Stomach (tissue), 8 donors: ENCODE measurements at regions not wholly inside any gene's neighbourhood (a gene's known extent, or its start where the extent isn't known, plus 50 kb on each side); places are given as distances from the start of the nearest gene placed in this dataset.
"Not testable (repeated sequence)": the region's sequence is repeated elsewhere in the genome, so short reads cannot be mapped to it uniquely, and the experiment has no call there.

ENCODE experiments used
- DNase-seq, 2 donors: peaks; one replicate each; pipeline versions ENCODE4 v3.0.0 to v3.0.0-alpha.2; 2013 to 2019
- H3K27ac ChIP-seq, 5 donors: fragments of 200-600 bp in 4 of 5; sonication (generic) in 4 of 5; one replicate each; pipeline ENCODE4 v1.5.1; 2013 to 2019; ENCODE audit warnings: mild to moderate bottlenecking in 1 of 5, moderate library complexity in 1 of 5
- H3K27me3 ChIP-seq, 3 donors: fragments of 200-600 bp; sonication (generic); one replicate each; pipeline ENCODE4 v1.5.1; 2017 to 2019; ENCODE audit warnings: mixed run types in 1 of 3
- H3K36me3 ChIP-seq, 4 donors: fragments of 200-600 bp; sonication (generic); 1 replicate in 3 of 4; 2 replicates in 1 of 4; pipeline ENCODE4 v1.5.1; 2016 to 2019
- H3K4me1 ChIP-seq, 4 donors: fragments of 200-600 bp; sonication (generic); one replicate each; pipeline ENCODE4 v1.5.1; 2016 to 2019
- H3K4me3 ChIP-seq, 4 donors: fragments of 200-600 bp; sonication (generic) in 3 of 4; one replicate each; pipeline ENCODE4 v1.5.1; 2016 to 2019; ENCODE audit warnings: mild to moderate bottlenecking in 1 of 4
- H3K9me3 ChIP-seq, 4 donors: fragments of 200-600 bp; sonication (generic); one replicate each; pipeline ENCODE4 v1.5.1; 2016 to 2019
- CTCF ChIP-seq, 7 experiments: fragments of 450-650 bp in 4 of 7; fragments of 200-600 bp in 3 of 7; sonication (generic) in 3 of 7; IDR thresholded peaks; one replicate each; pipeline ENCODE4 v1.5.1; 2016 to 2019; ENCODE audit warnings: antibody characterized with exemption in 7 of 7, control low read depth in 2 of 7, mild to moderate bottlenecking in 1 of 7
- EP300 ChIP-seq: sonication (generic); formaldehyde crosslinking; IDR thresholded peaks from one replicate; pipeline ENCODE4 v1.6.1; 2017; ENCODE audit warnings: antibody characterized with exemption
- POLR2A ChIP-seq, 4 donors: fragments of 450-650 bp; IDR thresholded peaks; one replicate each; pipeline ENCODE4 v1.6.1; 2016; ENCODE audit warnings: antibody characterized with exemption in 4 of 4, control low read depth in 2 of 4, mild to moderate bottlenecking in 1 of 4, moderate library complexity in 1 of 4
- POLR2AphosphoS5 ChIP-seq, 3 donors: sonication (generic); formaldehyde crosslinking; IDR thresholded peaks; one replicate each; pipeline ENCODE4 v1.6.1; 2016; ENCODE audit warnings: antibody characterized with exemption in 3 of 3
- WGBS, 5 donors: extraction: QIAGEN DNeasy Blood & Tissue Kit in 3 of 5; methylation state at CpG; one replicate each; pipeline versions ENCODE4 v1.1.5 to v1.1.7; 2013 to 2018; 5-methylcytosine and 5-hydroxymethylcytosine counted together
- intact Hi-C: fragments of 100-400 bp; cut with DNase I; formaldehyde crosslinking; loops from one replicate; pipeline ENCODE4 v1.15.1; 2023; ENCODE audit warnings: low total_unique reads
- donor health status: healthy with polysubstance abuse.
- donor health status: Bipolar disorder and iron deficiency.
- donor health status: healthy.

GRCh38 chr9:28976684-28977083 is 1403.4 kb upstream of the C9orf72 start:
- H3K4me1 ChIP-seq, result no peaks in the 10 kb centered on the region
- intact Hi-C loops, result no loop called here
- H3K36me3 ChIP-seq, result no peaks in the 10 kb centered on the region
- TF ChIP-seq EP300, result no peak
- no peak for TF ChIP-seq CTCF (IDR thresholded peaks at IDR 0.05)
- no peak for TF ChIP-seq POLR2A (IDR thresholded peaks at IDR 0.05)
- no peak for DNase-seq
- no peaks in the 10 kb centered on the region for H3K27me3 ChIP-seq
- no peaks in the 10 kb centered on the region for H3K9me3 ChIP-seq
- H3K27ac ChIP-seq, result no peak overlapping the region
- H3K4me3 ChIP-seq, result no peak overlapping the region
- 0 to 90% (median 44%) methylated on average over 1 of the region's 1 CpG for WGBS, 5 donors

GRCh38 chr9:28981129-28981528 is 1407.8 kb upstream of the C9orf72 start:
- no peak for TF ChIP-seq EP300
- no peak for TF ChIP-seq POLR2A (IDR thresholded peaks at IDR 0.05)
- no peak for TF ChIP-seq POLR2AphosphoS5 (IDR thresholded peaks at IDR 0.05)
- TF ChIP-seq CTCF (IDR thresholded peaks at IDR 0.05), result no peak
- no peak for DNase-seq
- no peaks in the 10 kb centered on the region for H3K36me3 ChIP-seq
- no peaks in the 10 kb centered on the region for H3K9me3 ChIP-seq
- intact Hi-C loops, result no loop called here
- H3K4me1 ChIP-seq, result no peaks in the 10 kb centered on the region
- no peaks in the 10 kb centered on the region for H3K27me3 ChIP-seq
- no peak overlapping the region for H3K4me3 ChIP-seq
- no peak overlapping the region for H3K27ac ChIP-seq
- WGBS, 5 donors, result 3 to 24% (median 16%) methylated on average over 1 of the region's 1 CpG

GRCh38 chr9:28981711-28982110 is 1408.4 kb upstream of the C9orf72 start:
- WGBS, 5 donors, result 83 to 95% (median 93%) methylated on average over 1 of the region's 1 CpG
- H3K27ac ChIP-seq, result no peak overlapping the region
- no peaks in the 10 kb centered on the region for H3K36me3 ChIP-seq
- intact Hi-C loops, result no loop called here
- no peaks in the 10 kb centered on the region for H3K4me1 ChIP-seq
- DNase-seq, result no peak
- H3K4me3 ChIP-seq, result no peak overlapping the region
- H3K9me3 ChIP-seq, result no peaks in the 10 kb centered on the region
- no peaks in the 10 kb centered on the region for H3K27me3 ChIP-seq
- TF ChIP-seq CTCF (IDR thresholded peaks at IDR 0.05) (no peak), EP300 (no peak), POLR2AphosphoS5 (IDR thresholded peaks at IDR 0.05) (no peak), POLR2A (IDR thresholded peaks at IDR 0.05) (no peak)

GRCh38 chr9:28984016-28984415 is 1410.7 kb upstream of the C9orf72 start:
- 80 to 93% (median 84%) methylated on average over 3 of the region's 3 CpGs for WGBS, 5 donors
- no peak overlapping the region for H3K4me3 ChIP-seq
- no peak for DNase-seq
- H3K4me1 ChIP-seq, result no peaks in the 10 kb centered on the region
- intact Hi-C loops, result no loop called here
- no peak for TF ChIP-seq CTCF (IDR thresholded peaks at IDR 0.05)
- no peak for TF ChIP-seq POLR2AphosphoS5 (IDR thresholded peaks at IDR 0.05)
- no peak for TF ChIP-seq EP300
- TF ChIP-seq POLR2A (IDR thresholded peaks at IDR 0.05), result no peak
- no peaks in the 10 kb centered on the region for H3K27me3 ChIP-seq
- no peak overlapping the region for H3K27ac ChIP-seq
- no peaks in the 10 kb centered on the region for H3K36me3 ChIP-seq
- no peaks in the 10 kb centered on the region for H3K9me3 ChIP-seq

- H3K4me1 ChIP-seq, H3K27me3 ChIP-seq, intact Hi-C loops, H3K27ac ChIP-seq, H3K36me3 ChIP-seq, DNase-seq, H3K4me3 ChIP-seq: not testable (repeated sequence)
- peaks cover 0 to 11% (median 2%) of the 10 kb centered on the region in 4 donors for H3K9me3 ChIP-seq
- WGBS, 5 donors, result 88 to 92% (median 89%) methylated on average over 11 to 12 of the region's 12 CpGs
These were observed 1416.7 kb upstream of the C9orf72 start for GRCh38 chr9:28990009-28990408.
